ENCODE measurements at regions not wholly inside any gene's neighbourhood (a gene's known extent, or its start where the extent isn't known, plus 50 kb on each side); places are given as distances from the start of the nearest gene placed in this dataset.

- TF ChIP-seq SP1 (IDR thresholded peaks at IDR 0.05; ENCODE audit: low read depth) = no peak
Measured at GRCh38 chr1:5111581-5111980, 457.2 kb downstream of the AJAP1 start (continued).

DNA sequence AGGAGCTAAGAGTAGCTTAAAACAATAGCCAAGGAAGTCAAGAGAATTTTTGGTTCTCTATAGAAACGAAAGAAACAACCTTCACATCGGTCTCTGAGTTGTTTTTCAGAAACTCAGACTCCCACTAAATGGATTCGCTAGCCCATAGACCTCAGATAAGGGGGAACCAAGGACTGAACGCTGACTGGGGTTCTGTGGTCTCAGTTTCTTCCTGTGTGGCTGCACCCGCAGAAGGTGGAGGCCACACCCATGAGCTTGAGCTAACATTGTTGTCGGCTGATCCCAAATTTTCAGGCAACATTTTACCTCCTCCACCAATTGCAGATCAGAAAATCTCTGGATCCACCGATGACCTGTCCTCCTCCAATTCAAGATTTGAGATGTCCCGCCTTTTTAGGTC lies 456.1 kb downstream of the AJAP1 start:
- DNase-seq (ENCODE audit: low read depth, low spot score) (no peak), ATAC-seq (no peak)
- Histone ChIP-seq H3K27ac (ENCODE audit: low read depth, low read length) (no peak overlapping the region), H3K27me3 (ENCODE audit: insufficient read depth, low read length) (no peaks in the 10 kb centered on the region), H3K9me2 (ENCODE audit: insufficient read depth) (no peaks in the 10 kb centered on the region), H3K4me1 (ENCODE audit: control insufficient read depth in 1 of 2, insufficient read depth in 2 of 2, low read length in 2 of 2) (no peaks in the 10 kb centered on the region), H3K9ac (ENCODE audit: low read length) (no peak overlapping the region), H3K36me3 (ENCODE audit: control insufficient read depth in 1 of 2, insufficient read depth in 2 of 2, low read length in 2 of 2) (no peaks in the 10 kb centered on the region), H3K4me3 (replicated peaks in 1 of 2; ENCODE audit: low read depth in 1 of 2, low read length in 2 of 2) (no peak overlapping the region), H2AFZ (ENCODE audit: low read depth, low read length, poor library complexity, severe bottlenecking) (no peak overlapping the region), H4K20me1 (ENCODE audit: insufficient read depth) (no peaks in the 10 kb centered on the region), H3K79me2 (ENCODE audit: insufficient read depth, low read length) (no peaks in the 10 kb centered on the region), H3K4me2 (ENCODE audit: low read length) (no peak overlapping the region), H3K9me3 (ENCODE audit: control insufficient read depth in 1 of 2, insufficient read depth in 1 of 2, low read depth in 1 of 2, low read length in 2 of 2) (peaks cover 0 to 11% of the 10 kb centered on the region in 2 experiments; a peak in 1 of 4 replicates)
- RAD21 ChIA-PET (ENCODE audit: low non-redundant PET in 1 of 2, low total read pairs in 2 of 2, uncharacterized antibody in 2 of 2, unreplicated experiment in 2 of 2) = no interaction called here
- TF ChIP-seq JUND (IDR thresholded peaks at IDR 0.05) (no peak), SIN3A (IDR thresholded peaks at IDR 0.05; ENCODE audit: low read depth) (no peak), ELF1 (IDR thresholded peaks at IDR 0.05; ENCODE audit: borderline replicate concordance, low read depth) (no peak), CBX3 (IDR thresholded peaks at IDR 0.05; ENCODE audit: low read depth) (no peak), CTCF (IDR thresholded peaks at IDR 0.05 in 2 of 3, conservative IDR thresholded peaks at IDR 0.05 in 1 of 3; ENCODE audit: borderline replicate concordance in 1 of 3, insufficient read depth in 1 of 3, low read depth in 2 of 3, low read length in 2 of 3) (no peak)
- TF ChIP-seq, protein P1, sequence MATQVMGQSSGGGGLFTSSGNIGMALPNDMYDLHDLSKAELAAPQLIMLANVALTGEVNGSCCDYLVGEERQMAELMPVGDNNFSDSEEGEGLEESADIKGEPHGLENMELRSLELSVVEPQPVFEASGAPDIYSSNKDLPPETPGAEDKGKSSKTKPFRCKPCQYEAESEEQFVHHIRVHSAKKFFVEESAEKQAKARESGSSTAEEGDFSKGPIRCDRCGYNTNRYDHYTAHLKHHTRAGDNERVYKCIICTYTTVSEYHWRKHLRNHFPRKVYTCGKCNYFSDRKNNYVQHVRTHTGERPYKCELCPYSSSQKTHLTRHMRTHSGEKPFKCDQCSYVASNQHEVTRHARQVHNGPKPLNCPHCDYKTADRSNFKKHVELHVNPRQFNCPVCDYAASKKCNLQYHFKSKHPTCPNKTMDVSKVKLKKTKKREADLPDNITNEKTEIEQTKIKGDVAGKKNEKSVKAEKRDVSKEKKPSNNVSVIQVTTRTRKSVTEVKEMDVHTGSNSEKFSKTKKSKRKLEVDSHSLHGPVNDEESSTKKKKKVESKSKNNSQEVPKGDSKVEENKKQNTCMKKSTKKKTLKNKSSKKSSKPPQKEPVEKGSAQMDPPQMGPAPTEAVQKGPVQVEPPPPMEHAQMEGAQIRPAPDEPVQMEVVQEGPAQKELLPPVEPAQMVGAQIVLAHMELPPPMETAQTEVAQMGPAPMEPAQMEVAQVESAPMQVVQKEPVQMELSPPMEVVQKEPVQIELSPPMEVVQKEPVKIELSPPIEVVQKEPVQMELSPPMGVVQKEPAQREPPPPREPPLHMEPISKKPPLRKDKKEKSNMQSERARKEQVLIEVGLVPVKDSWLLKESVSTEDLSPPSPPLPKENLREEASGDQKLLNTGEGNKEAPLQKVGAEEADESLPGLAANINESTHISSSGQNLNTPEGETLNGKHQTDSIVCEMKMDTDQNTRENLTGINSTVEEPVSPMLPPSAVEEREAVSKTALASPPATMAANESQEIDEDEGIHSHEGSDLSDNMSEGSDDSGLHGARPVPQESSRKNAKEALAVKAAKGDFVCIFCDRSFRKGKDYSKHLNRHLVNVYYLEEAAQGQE (IDR thresholded peaks at IDR 0.05; ENCODE audit: low read depth) = no peak
- intact Hi-C loops (cut with micrococcal nuclease) = no loop called here
- CTCF ChIA-PET = no interaction called here
- no TSS peak for BruUV-seq (replicated peaks)
- POLR2A ChIA-PET = no interaction called here

Measured in HCT116 (cell line).